Keratinocyte (primary cell): ENCODE measurements at regions not wholly inside any gene's neighbourhood (a gene's known extent, or its start where the extent isn't known, plus 50 kb on each side); places are given as distances from the start of the nearest gene placed in this dataset.

Experiments
- EZH2 ChIP-seq: IDR thresholded peaks from one replicate; pipeline ENCODE4 v1.6.1; 2012; ENCODE audit warnings: inconsistent platforms, mild to moderate bottlenecking, low read length, moderate library complexity
- TF ChIP-seq, protein P1 (sequence below), 3 experiments: IDR thresholded peaks in 1 of 3; conservative IDR thresholded peaks in 1 of 3; optimal IDR thresholded peaks in 1 of 3; 2 replicates in 2 of 3; 3 replicates in 1 of 3; pipeline versions ENCODE3 to v1.5.1; 2011; ENCODE audit warnings: low read length in 3 of 3, mild to moderate bottlenecking in 3 of 3, moderate library complexity in 2 of 3, control low read depth in 1 of 3, inconsistent platforms in 1 of 3; ENCODE audit not compliant: insufficient read depth in 2 of 3; ENCODE audit errors: extremely low read depth in 1 of 3

DNA sequence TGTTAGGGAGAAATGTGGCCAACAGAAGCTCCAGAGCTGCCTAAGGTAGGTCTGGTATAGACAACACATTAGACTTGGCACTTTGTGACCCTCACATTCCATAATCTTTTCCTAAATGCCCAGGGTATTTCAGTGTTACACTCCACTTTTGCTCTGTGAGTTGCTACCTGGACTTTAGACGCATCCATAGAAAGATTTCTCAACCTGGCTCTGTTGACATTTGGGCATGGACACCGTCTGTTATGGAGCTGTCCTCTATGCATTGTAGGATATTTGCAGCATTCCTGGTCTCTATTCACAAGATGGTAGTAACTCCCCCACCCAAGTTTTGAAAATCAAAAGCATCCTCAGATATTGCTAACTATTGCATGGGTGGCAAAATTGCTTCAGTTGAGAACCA lies 136.5 kb upstream of the NETO1 start:
- TF ChIP-seq, protein P1, sequence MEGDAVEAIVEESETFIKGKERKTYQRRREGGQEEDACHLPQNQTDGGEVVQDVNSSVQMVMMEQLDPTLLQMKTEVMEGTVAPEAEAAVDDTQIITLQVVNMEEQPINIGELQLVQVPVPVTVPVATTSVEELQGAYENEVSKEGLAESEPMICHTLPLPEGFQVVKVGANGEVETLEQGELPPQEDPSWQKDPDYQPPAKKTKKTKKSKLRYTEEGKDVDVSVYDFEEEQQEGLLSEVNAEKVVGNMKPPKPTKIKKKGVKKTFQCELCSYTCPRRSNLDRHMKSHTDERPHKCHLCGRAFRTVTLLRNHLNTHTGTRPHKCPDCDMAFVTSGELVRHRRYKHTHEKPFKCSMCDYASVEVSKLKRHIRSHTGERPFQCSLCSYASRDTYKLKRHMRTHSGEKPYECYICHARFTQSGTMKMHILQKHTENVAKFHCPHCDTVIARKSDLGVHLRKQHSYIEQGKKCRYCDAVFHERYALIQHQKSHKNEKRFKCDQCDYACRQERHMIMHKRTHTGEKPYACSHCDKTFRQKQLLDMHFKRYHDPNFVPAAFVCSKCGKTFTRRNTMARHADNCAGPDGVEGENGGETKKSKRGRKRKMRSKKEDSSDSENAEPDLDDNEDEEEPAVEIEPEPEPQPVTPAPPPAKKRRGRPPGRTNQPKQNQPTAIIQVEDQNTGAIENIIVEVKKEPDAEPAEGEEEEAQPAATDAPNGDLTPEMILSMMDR (optimal IDR thresholded peaks at IDR 0.05 in 1 of 3, IDR thresholded peaks at IDR 0.05 in 1 of 3, conservative IDR thresholded peaks at IDR 0.05 in 1 of 3; ENCODE audit: extremely low read depth in 1 of 3, insufficient read depth in 2 of 3, low read length in 3 of 3), result no peak
- TF ChIP-seq EZH2, result no peak
